HCT116 (cell line): ENCODE measurements at regions not wholly inside any gene's neighbourhood (a gene's known extent, or its start where the extent isn't known, plus 50 kb on each side); places are given as distances from the start of the nearest gene placed in this dataset.

Experiments
- ATAC-seq: fragments of 200-7000 bp; cut with Tn5 transposase; 2 replicates; pipeline ENCODE4 v1.9.1; 2020; ENCODE audit warnings: mild to moderate bottlenecking, moderate library complexity
- BruUV-seq: library from RNA; stranded (reverse); fragments of 400-500 nt; replicated peaks from 2 replicates; lab custom pipeline; 2021; lab: Mats Ljungman, UMichigan
- CTCF ChIA-PET: fragments of 300-600 bp; sonication (Branson Sonifier 250); formaldehyde crosslinking; loops from one replicate; lab custom pipeline; 2021; ENCODE audit warnings: antibody characterized with exemption; lab: Charles Lee
- POLR2A ChIA-PET: fragments of 300-600, 350-600 bp; sonication (Branson Sonifier 250); formaldehyde crosslinking; loops from one replicate; lab custom pipeline; 2021; ENCODE audit warnings: antibody characterized with exemption; lab: Charles Lee
- RAD21 ChIA-PET, 2 experiments: fragments of 300-600 bp; sonication (Branson Sonifier 250); formaldehyde crosslinking; loops; one replicate each; lab custom pipeline; 2023; ENCODE audit warnings: low total read pairs in 2 of 2; ENCODE audit not compliant: uncharacterized antibody in 2 of 2, unreplicated experiment in 2 of 2, low non-redundant PET in 1 of 2; lab: Charles Lee
- DNase-seq: peaks from one replicate; pipeline ENCODE4 v3.0.0-alpha.2; 2010; ENCODE audit warnings: low read depth, low spot score
- H2AFZ ChIP-seq: fragments of 200-600 bp; shearing (Covaris generic), sonication (generic); 2 replicates; pipeline ENCODE4 v1.6.1; 2017; ENCODE audit warnings: low read depth, mixed run types, mixed read lengths, antibody characterized with exemption, low read length; ENCODE audit not compliant: poor library complexity, severe bottlenecking
- H3K27ac ChIP-seq: 2 replicates; pipeline ENCODE4 v1.5.1; 2012; ENCODE audit warnings: low read depth, low read length
- H3K27me3 ChIP-seq: fragments of 200-600 bp; sonication (generic); 2 replicates; pipeline ENCODE4 v1.6.1; 2016; ENCODE audit warnings: mixed run types, low read length, mixed read lengths; ENCODE audit not compliant: insufficient read depth
- H3K36me3 ChIP-seq, 2 experiments: fragments of 200-500 bp in 1 of 2; fragments of 200-600 bp in 1 of 2; sonication (Bioruptor generic) in 1 of 2; sonication (generic) in 1 of 2; 2 replicates each; pipeline versions ENCODE4 v1.5.1 to v1.6.1; 2014 to 2016; ENCODE audit warnings: low read length in 2 of 2, inconsistent platforms in 1 of 2, mixed read lengths in 1 of 2, mixed run types in 1 of 2; ENCODE audit not compliant: insufficient read depth in 2 of 2, control insufficient read depth in 1 of 2
- H3K4me1 ChIP-seq, 2 experiments: fragments of 200-600 bp in 1 of 2; sonication (generic) in 1 of 2; 2 replicates each; pipeline versions ENCODE4 v1.5.1 to v1.6.1; 2012 to 2017; ENCODE audit warnings: low read length in 2 of 2, inconsistent platforms in 1 of 2, mild to moderate bottlenecking in 1 of 2, mixed read lengths in 1 of 2, mixed run types in 1 of 2, moderate library complexity in 1 of 2; ENCODE audit not compliant: insufficient read depth in 2 of 2, control insufficient read depth in 1 of 2
- H3K4me2 ChIP-seq: fragments of 200-600 bp; sonication (generic); 2 replicates; pipeline ENCODE4 v1.6.1; 2017; ENCODE audit warnings: mixed run types, low read length, mixed read lengths
- H3K4me3 ChIP-seq, 2 experiments: fragments of 200-600 bp in 1 of 2; sonication (generic) in 1 of 2; replicated peaks in 1 of 2; 2 replicates each; pipeline ENCODE4 v1.5.1; 2011 to 2016; ENCODE audit warnings: low read length in 2 of 2, control low read depth in 1 of 2, low read depth in 1 of 2, mild to moderate bottlenecking in 1 of 2, mixed read lengths in 1 of 2, mixed run types in 1 of 2
- H3K79me2 ChIP-seq: fragments of 200-600 bp; sonication (generic); 2 replicates; pipeline ENCODE4 v1.6.1; 2017; ENCODE audit warnings: mild to moderate bottlenecking, mixed run types, low read length, moderate library complexity, mixed read lengths; ENCODE audit not compliant: insufficient read depth
- H3K9ac ChIP-seq: fragments of 200-600 bp; sonication (generic); 2 replicates; pipeline ENCODE4 v1.6.1; 2016; ENCODE audit warnings: low read length, mixed read lengths
- H3K9me2 ChIP-seq: fragments of 200-600 bp; sonication (generic), shearing (Covaris generic); 2 replicates; pipeline ENCODE4 v1.6.1; 2017; ENCODE audit warnings: mixed run types, mild to moderate bottlenecking, moderate library complexity; ENCODE audit not compliant: insufficient read depth
- H3K9me3 ChIP-seq, 2 experiments: fragments of 200-500 bp in 1 of 2; fragments of 200-600 bp in 1 of 2; sonication (Bioruptor generic) in 1 of 2; sonication (generic) in 1 of 2; 2 replicates each; pipeline ENCODE4 v1.6.1; 2014 to 2017; ENCODE audit warnings: low read length in 2 of 2, mixed read lengths in 2 of 2, inconsistent platforms in 1 of 2, low read depth in 1 of 2, mild to moderate bottlenecking in 1 of 2, mixed run types in 1 of 2, moderate library complexity in 1 of 2; ENCODE audit not compliant: control insufficient read depth in 1 of 2, insufficient read depth in 1 of 2
- H4K20me1 ChIP-seq: fragments of 200-600 bp; sonication (generic), shearing (Covaris generic); 2 replicates; pipeline ENCODE4 v1.6.1; 2017; ENCODE audit warnings: mixed run types, mild to moderate bottlenecking, moderate library complexity; ENCODE audit not compliant: insufficient read depth
- ATF3 ChIP-seq: IDR thresholded peaks from 2 replicates; pipeline ENCODE4 v1.6.1; 2012
- CBX3 ChIP-seq: IDR thresholded peaks from 2 replicates; pipeline ENCODE4 v1.6.1; 2012; ENCODE audit warnings: low read depth
- CEBPB ChIP-seq: IDR thresholded peaks from 2 replicates; pipeline ENCODE4 v1.6.1; 2012; ENCODE audit warnings: low read depth
- EZH2 ChIP-seq: fragments of 200-600 bp; sonication (generic); IDR thresholded peaks from 2 replicates; pipeline ENCODE4 v1.6.1; 2017; ENCODE audit warnings: antibody characterized with exemption, mixed run types
- EZH2phosphoT487 ChIP-seq: fragments of 200-600 bp; IDR thresholded peaks from 2 replicates; pipeline ENCODE4 v1.6.1; 2018; ENCODE audit warnings: antibody characterized with exemption, borderline replicate concordance
- FOSL1 ChIP-seq: IDR thresholded peaks from 2 replicates; pipeline ENCODE4 v1.6.1; 2012; ENCODE audit warnings: low read depth
- JUND ChIP-seq: IDR thresholded peaks from 2 replicates; pipeline ENCODE4 v1.6.1; 2012
- POLR2A ChIP-seq: IDR thresholded peaks from 2 replicates; pipeline ENCODE4 v1.7.0; 2011; ENCODE audit warnings: borderline replicate concordance; ENCODE audit not compliant: insufficient read depth, insufficient read length; ENCODE audit errors: extremely low read depth
- POLR2AphosphoS5 ChIP-seq: IDR thresholded peaks from 2 replicates; pipeline ENCODE4 v1.6.1; 2011; ENCODE audit warnings: mild to moderate bottlenecking, low read depth, low read length, moderate library complexity
- REST ChIP-seq: IDR thresholded peaks from 2 replicates; pipeline ENCODE4 v1.6.1; 2012; ENCODE audit warnings: low read depth
- SIN3A ChIP-seq: IDR thresholded peaks from 2 replicates; pipeline ENCODE4 v1.6.1; 2012; ENCODE audit warnings: low read depth
- SP1 ChIP-seq: IDR thresholded peaks from 2 replicates; pipeline ENCODE4 v1.6.1; 2012; ENCODE audit warnings: low read depth
- SRF ChIP-seq: IDR thresholded peaks from 2 replicates; pipeline ENCODE4 v1.6.1; 2012; ENCODE audit warnings: low read depth
- TCF7L2 ChIP-seq: IDR thresholded peaks from 2 replicates; pipeline ENCODE4 v1.7.0; 2011; ENCODE audit warnings: borderline replicate concordance, inconsistent platforms; ENCODE audit not compliant: insufficient read depth, insufficient read length; ENCODE audit errors: extremely low read depth
- ZBTB33 ChIP-seq: IDR thresholded peaks from 2 replicates; pipeline ENCODE4 v1.6.1; 2011; ENCODE audit warnings: mild to moderate bottlenecking, low read length, moderate library complexity; ENCODE audit not compliant: insufficient replicate concordance; ENCODE audit errors: extremely low read depth
- ZNF274 ChIP-seq: fragments of 200-500 bp; sonication (Bioruptor generic); IDR thresholded peaks from 2 replicates; pipeline ENCODE4 v1.6.1; 2014; ENCODE audit warnings: mild to moderate bottlenecking, low read depth, low read length, inconsistent platforms
- intact Hi-C: fragments of 100-400 bp; cut with micrococcal nuclease; formaldehyde crosslinking; loops from 2 replicates; pipeline ENCODE4 v1.10.0; 2022

- no peaks in the 10 kb centered on the region for H3K4me1 ChIP-seq
- ATAC-seq (no peak), DNase-seq (no peak)
- H3K79me2 ChIP-seq: no peaks in the 10 kb centered on the region
- H2AFZ ChIP-seq: no peak overlapping the region
- CTCF ChIA-PET: no interaction called here
- H3K27me3 ChIP-seq: no peaks in the 10 kb centered on the region
- H3K9me2 ChIP-seq: no peaks in the 10 kb centered on the region
- TF ChIP-seq ATF3 (no peak), JUND (no peak), EZH2phosphoT487 (no peak), CBX3 (no peak), EZH2 (no peak), REST (no peak)
- RAD21 ChIA-PET: no interaction called here
- no peak overlapping the region for H3K9ac ChIP-seq
- H3K27ac ChIP-seq: no peak overlapping the region
- intact Hi-C loops: no loop called here
- no TSS peak for BruUV-seq
- H4K20me1 ChIP-seq: no peaks in the 10 kb centered on the region
- H3K4me3 ChIP-seq: no peak overlapping the region
- H3K36me3 ChIP-seq: no peaks in the 10 kb centered on the region
- POLR2A ChIA-PET: no interaction called here
- H3K4me2 ChIP-seq: no peak overlapping the region
- H3K9me3 ChIP-seq: peaks cover 9 to 13% of the 10 kb centered on the region in 2 experiments
Observed at GRCh38 chr5:30325795-30326194, 867.7 kb upstream of the CDH6 start.

- Histone ChIP-seq H4K20me1 (no peaks in the 10 kb centered on the region), H3K4me2 (no peak overlapping the region), H3K9me2 (no peaks in the 10 kb centered on the region), H3K27me3 (no peaks in the 10 kb centered on the region), H3K36me3 (no peaks in the 10 kb centered on the region), H2AFZ (no peak overlapping the region), H3K4me3 (no peak overlapping the region), H3K27ac (no peak overlapping the region), H3K9ac (no peak overlapping the region), H3K4me1 (no peaks in the 10 kb centered on the region), H3K9me3 (peaks cover 12 to 18% of the 10 kb centered on the region in 2 experiments; a peak in 3 of 4 replicates), H3K79me2 (no peaks in the 10 kb centered on the region)
- RAD21 ChIA-PET: interaction anchor here in 1 of 2 experiments (0.6 kb wide), 1 partner anchor 1604 kb away, joined by 4 read pairs; no protein-coding TSS in a partner anchor
- ATAC-seq (no peak), DNase-seq (no peak)
- POLR2A ChIA-PET: no interaction called here
- BruUV-seq: no TSS peak
- CTCF ChIA-PET: no interaction called here
- intact Hi-C loops: no loop called here
- TF ChIP-seq SP1: no peak
- no peak for TF ChIP-seq POLR2A
- no peak for TF ChIP-seq SIN3A
- TF ChIP-seq FOSL1: no peak
- no peak for TF ChIP-seq CEBPB
- no peak for TF ChIP-seq SRF
- TF ChIP-seq ZNF274: no peak
- TF ChIP-seq ZBTB33: no peak
- TF ChIP-seq TCF7L2: no peak
- no peak for TF ChIP-seq EZH2phosphoT487
- no peak for TF ChIP-seq POLR2AphosphoS5
Observed at GRCh38 chr5:30324083-30324482, 869.4 kb upstream of the CDH6 start.
